ENCODE measurements at regions not wholly inside any gene's neighbourhood (a gene's known extent, or its start where the extent isn't known, plus 50 kb on each side); places are given as distances from the start of the nearest gene placed in this dataset.

DNA sequence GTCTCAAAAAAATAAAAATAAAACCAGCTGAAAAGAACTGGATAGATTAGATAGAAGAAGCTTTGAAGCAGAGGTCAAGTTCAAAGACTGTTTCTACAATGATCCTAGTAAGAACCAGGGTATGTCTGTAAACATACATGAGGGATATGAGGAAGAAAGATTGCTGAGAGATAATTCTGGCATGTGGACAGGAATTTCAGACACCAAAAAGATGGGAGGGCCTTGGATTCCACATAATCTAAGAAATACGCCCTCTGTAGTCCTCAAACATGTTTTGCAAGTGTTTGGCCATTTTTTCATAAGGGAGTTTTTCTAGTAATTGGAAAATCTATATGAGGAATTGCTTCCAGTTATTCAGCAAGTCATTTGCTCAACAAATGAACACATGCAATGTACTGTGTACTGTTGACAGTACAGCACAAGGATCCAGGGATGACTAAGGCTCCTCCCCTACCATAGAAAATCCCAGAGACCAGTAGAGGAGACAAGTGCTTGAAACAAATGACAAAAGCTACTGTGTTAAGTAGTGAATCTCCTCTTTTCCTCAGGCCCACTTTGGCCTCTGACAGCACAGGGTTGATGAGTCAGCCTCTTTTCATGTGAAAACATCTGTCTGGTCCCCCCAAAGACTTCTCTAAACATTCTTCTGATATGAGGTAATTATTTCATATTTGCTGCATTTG lies 795.9 kb downstream of the MAFB start:
- DNase-seq, result no peak

DNA sequence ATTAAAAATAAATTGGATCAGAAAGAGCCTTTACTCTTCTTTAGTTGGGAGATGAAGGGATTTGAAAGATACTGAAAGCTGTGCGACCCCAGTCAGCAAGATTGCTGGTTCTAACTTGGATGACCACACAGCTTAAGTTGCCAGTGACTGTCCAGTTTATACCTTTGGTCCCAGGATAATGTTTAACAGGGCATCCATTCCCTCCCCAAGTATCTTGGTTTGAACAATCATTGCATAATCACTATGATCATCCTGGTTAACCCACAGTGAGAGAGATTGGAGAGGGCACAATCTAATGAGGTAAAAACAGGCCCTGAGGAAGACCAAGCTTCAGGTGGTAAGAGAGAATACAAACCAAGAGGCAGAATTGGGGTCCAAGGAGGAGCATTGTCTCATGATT lies 798.3 kb downstream of the MAFB start:
- DNase-seq, result no peak

DNA sequence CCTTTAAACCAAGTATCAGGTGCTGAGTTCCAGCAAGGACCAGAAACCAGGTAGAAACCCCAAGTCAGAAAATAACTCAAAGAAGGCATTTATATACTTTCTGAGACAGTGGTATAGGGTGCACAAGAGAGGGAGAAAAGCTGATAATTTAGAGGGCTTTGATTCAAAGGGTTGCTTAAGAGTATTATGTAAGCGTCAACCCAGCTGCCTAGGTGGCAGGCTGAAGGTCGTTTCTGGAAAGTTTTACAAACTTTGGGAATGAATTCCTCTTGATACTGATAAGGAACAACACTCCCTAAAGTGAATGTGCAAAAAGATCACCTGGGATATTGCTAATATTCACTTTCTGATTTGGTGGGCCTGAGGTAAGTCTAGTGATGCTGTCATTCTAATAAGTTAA lies 800.7 kb downstream of the MAFB start:
- no peak for DNase-seq

DNA sequence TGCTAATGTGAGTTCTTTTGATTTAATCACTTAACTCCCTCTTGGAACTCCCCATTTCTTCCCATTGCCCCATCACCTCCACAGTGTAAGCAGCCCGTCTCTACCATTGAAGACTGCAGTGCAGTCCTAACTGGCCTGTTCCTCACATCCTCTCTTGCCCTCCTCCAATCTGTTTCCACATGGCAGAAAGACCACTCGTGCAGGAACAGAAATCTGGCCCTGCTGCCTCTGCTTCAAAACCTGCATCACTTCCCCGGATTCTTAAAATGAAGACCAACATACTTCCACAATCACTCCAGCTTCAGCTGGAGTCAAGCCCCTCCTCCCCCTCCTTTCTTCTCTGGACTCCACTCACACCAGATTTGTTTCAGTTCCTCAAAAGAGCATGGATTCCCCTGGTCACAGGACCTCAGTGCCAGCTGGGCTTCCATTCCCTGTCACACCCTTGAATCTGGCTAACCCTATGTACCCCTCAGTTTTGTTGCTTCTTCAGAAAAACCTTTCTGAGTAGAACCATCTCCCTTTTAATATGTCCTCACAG lies 802.3 kb downstream of the MAFB start:
- peak in 1 of 2 donors; percentile 6 for DNase-seq

DNA sequence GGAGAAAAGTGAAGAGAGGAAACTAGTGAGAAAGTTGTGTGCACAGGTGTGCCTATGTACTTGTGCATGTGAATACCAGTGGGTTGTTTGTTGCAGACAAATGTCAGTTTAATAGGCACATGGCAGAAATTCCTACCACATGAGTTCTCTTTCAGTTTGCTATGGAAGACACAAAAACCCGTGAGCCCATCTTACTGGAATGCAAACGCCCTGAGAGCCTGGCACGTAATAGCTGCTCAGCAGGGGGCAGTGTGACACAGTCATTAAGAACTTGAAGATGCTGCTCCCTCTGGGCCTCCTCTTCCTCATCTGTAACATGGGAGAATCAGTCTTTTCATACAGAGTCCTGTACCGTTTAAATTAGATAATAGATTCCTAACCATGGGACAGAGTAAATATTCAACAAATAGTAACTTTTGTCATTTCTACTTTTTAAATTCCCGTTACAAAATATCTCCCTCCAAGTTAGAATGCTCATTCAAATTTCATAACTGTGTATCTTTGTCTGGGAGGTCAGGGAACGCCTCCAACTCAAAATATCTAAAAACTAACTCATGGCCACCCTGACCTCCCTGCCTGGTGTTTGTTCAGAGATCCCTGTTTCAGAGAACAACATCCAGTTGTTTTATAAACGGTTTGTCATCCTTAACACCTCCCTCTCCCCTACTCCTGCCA lies 802.9 kb downstream of the MAFB start:
- peak; percentile 7 to 22 for DNase-seq

DNA sequence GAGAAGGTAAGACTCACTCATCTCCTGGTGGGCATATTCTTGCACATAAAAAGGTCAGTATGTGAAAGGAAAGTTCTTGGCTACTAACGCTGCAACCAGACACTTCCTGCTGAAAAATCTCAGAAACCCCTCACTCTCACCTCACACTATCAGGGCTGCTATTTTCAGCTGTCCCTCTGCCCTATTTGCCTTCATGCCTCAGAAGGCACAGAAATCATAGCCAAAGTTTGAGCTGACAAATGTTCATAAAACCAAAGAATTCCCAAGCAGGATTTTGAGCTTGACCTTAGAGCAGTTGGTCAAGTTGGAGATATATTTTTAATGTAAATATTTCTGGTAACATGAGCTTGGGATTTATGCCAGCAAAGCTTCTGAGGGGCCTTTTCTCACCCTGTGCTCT lies 806.2 kb downstream of the MAFB start:
- DNase-seq, result no peak

DNA sequence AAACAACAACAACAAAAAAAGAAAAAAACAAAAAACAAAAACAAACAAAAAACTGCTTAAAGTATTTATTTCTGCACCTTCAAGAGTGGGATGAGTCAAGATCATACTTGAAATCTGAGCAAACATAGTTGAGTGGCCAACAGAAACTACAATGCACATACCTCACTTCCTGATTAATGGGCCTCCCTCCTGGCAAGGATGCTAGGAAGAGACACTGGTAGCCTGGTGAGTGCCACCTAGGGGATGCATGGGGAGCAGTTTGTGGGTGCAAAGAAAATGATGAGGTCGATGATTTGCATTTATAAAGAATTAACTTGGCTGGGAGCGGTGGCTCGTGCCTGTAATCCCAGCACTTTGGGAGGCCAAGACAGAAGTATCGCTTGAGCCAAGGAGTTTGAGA lies 808.1 kb downstream of the MAFB start:
- DNase-seq, result no peak

DNA sequence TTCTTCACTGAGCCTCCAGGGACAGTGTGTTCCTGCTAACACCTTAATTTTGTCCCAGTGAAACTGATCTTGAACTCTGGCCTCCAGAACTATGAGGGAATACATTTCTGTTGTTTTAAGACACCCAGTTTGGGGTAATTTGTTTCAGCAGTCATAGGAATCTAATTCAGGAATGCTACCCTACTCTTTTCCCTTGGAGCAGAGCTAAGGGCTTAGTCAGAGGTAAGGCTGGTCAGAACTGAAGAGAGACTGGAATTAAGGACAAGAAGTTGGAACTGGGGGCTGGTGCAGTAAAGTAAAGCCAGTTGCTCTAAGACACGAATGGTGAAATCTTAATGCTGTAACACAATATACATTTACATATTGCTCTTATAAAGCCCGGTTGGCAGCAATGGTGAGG lies 809.7 kb downstream of the MAFB start:
- DNase-seq, result no peak

DNA sequence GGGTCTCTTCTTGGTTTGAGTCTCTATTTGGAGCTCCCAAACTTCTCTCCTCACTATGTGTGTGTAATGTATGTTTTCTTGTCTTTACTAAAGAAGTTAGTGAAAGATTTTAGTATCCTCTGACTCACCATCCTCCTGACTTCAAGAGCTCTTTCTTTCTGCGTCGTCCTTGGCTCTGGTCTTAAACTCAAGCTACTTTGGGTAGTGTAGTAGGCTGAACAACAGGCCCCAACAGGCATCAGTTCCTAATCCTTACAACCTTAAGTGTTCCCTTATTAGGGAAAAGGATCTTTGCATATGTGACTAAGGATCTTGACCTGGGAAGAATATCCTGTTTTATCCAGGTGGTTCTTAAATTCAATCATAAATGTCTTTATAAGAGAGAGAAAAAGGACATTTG lies 810.2 kb downstream of the MAFB start:
- no peak for DNase-seq

DNA sequence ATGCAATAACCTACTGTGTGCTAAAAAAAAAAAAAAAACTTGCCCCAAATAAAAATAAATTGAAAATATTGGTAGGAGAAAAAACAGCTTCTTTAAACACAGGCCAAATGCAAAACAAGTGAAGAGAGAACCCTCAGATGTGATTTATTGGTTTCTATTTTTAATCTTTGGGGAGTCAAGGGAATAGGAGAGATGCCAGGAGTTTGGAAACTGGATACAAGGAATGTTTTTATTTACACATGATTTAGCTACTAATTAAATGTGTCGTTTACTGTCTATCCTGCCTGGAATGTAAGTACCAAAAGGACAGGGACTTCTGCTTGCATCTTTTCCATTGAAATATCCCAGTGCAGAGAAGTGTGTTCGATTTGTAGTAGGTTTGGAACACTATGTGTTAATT lies 810.7 kb downstream of the MAFB start:
- DNase-seq, result no peak

DNA sequence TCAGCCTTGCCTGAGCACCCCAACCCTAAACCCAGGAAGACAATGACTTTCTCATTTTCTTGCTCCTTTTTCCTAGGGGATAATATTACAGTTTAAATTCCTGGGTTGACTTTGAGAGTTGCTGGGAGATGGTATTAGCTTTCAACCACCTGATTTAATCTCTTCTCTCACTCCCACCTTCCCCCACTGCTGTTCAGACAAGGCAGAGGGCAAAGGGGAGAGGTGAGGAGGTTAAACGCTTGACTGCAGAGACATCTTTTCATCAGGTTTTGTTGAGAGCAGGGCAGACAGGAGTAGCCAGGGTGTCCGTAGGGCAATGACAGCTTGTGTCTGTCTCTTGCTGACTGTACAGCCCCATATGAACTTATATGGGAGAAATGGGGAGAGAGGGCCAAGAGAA lies 811.2 kb downstream of the MAFB start:
- DNase-seq, result no peak

DNA sequence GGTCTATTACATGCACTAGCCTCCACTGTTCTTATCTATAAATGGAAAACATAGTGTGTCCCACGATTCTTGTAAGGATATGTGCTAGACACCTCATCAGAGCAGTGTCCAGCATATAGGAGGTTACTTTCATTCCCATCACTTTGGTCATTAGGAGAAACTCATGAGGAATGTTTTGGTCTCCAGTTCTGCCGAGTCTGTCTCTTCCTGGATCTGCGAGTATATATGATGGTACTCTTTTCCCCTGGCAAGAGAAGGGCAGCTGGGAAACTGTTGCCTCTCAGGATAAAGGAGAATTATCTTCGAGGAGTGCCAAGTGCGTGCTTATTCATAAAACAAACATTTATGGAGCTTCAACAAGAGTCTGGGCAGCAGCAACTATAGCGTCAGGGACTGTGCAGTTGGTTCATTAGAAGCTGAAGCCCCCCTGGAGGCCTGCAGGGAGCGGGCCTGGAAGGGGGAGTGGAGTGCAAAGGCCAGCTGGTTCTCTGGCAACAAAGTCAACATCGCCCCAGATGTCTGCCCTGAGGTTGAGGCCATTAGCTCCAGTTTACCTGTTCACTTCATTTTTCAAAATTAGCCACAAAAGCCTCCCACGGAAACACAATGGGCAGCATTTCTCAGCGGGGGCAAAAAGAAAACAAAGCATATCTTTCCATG lies 811.9 kb downstream of the MAFB start:
- no peak for DNase-seq

DNA sequence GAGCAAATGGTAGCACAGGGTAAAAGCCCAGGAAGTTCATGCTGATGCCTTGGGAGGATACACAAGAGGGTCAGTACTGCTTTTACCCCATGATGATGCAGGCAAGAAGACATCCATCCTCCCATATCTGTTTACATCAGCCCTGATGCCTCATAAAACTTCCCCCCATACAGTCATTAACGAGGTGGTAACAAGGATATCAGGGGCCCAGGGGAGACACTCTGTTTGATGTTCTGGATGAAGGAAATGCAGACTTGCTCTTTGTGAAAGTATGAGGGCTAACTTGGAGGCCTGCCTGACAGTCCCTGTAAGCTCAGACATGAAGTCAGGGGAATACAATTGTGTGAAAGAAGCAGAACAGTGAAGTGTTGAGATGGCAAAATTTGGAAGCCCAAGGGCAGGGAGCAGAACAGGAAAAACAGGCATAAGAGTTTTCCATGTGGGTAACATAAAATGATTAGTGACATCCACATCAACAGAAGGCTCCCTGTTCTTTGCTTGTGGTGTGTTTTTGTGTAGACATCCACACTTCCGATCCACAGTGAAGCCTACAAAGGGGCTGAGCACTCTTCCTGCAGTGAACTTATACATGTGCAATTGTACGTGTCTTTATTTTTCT lies 813.4 kb downstream of the MAFB start:
- DNase-seq, result no peak

DNA sequence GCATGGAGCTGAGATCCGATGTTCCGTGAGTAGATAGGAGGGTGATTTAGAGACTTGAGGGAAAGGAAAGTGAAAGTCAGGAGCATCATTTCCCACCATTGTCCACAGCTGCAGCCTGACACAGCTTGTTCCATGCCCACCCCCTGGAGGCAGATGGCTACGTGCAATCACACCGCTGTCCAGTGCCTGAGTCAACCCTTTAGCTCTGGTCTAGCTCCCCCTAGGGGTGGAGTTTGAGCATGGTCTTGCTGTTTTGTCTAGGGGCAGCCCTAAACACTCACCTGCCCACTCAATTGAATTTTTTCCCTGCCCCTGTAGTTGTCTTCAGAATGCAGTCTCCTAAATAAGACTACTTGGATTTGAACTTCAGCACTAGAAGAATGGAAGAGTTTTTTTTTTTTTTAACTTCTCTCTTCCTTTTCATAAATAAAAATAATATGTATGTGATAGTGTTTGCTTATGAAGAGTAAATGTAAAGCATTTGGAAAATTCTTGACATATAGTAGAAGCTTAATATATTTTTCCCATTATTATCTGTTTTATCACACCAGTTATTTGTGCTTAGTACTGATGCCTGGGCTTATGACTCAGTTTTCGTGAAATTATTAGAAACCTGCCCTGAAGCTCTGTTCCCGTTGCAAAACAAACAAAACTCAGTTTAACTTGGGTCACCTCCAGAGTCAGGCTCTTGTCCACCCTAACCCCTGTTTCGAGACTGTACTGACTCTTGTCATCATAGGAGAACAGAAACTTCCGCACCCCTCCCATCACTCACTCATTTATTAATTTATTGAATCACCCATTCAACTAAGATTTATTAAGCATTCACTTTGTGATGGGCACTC lies 814.8 kb downstream of the MAFB start:
- peak in 1 of 2 donors; percentile 16 for DNase-seq

DNA sequence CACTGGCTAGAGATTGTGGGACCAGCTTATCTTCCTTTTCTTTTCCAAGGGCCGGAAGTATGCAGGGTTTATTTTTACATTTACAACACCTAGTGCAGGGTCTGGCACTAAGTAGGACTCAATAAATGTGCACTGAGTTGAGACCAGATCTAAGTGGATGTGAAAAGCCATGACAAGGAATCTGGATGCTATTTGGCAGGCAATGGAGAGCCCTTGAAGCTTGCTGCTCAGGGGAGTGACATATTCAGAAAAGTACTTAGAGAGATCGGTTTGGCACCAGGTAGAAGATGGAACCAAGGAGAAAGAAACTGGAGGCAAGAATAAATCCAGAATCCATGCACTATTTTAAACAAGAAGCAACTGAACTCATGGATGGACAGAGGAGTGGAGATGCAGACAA lies 815.8 kb downstream of the MAFB start:
- DNase-seq, result no peak

DNA sequence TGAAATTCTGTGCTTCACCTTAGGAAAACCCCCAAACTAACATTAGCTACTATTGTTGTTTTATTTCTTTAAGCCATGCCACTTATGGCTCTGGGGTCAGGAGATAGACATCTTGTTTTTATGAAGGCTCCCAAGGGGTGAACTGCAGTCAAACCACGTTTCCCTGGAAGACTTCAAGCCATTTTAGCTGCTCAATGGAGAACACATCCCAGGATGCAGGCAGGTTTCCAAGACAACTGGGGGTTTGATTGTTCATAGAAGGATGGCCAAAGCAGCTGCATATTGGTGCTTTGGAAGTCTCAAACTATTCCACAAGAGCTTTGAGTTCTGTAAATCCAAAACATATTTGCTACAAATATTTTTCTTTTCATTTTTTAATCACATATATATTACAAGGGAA lies 818.0 kb downstream of the MAFB start:
- DNase-seq, result no peak

DNA sequence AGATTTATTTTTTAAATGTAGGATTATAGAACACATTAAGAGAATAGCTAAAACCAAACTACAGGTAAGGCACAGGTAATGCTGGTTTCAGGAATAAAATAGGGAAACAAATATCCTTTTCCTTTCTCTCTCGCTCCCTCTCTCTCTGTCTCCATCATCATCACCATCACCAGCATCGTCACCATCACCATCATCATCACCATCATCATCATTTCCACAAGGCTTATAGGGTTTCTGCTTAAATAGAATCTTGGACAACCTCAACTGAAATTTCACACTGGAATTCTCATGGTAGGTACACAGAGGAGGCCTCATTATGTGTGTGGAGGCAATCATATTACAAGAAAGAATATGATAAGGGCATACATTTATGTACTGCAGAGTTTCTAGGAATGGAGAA lies 823.6 kb downstream of the MAFB start:
- no peak for DNase-seq

DNA sequence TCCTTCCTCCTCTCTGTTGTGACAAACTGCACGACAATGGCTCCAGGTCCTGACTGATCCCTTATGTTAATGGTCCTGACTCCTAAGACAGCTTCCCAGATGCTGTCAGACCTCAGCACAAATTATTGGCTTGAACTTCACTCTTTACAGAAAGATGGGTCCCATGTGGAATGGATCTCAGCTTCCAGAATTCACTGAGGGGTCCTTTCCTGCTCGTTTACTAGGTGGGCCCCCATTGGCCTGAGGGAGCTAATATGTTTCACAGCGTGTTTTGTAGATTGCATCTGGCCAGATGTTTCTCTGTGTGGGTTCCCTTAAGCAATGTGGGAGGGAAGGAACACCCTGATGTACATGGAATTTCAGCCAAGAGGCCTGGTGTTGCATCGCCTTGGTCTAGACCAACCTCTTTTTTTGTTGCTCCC lies 826.6 kb downstream of the MAFB start:
- no peak for DNase-seq

DNA sequence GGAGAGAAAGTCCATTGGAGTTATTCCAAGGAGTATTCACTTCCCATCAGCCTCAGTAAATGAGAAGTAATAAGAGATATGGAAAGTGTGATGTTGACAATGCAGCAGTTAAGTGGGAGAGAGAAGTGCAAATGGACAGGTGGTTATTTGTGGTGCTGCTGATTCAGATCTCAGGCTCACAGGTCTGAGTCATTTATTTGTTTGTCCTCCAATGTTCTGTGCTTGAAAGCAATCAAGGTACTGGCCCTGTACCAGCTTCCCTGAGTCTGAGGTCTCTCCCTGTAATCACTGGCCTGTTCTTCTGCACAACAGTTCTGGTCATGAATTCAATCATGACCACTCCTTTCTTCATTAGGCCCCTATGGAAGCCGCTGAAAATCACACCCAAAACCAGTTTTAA lies 827.7 kb downstream of the MAFB start:
- DNase-seq, result no peak

DNA sequence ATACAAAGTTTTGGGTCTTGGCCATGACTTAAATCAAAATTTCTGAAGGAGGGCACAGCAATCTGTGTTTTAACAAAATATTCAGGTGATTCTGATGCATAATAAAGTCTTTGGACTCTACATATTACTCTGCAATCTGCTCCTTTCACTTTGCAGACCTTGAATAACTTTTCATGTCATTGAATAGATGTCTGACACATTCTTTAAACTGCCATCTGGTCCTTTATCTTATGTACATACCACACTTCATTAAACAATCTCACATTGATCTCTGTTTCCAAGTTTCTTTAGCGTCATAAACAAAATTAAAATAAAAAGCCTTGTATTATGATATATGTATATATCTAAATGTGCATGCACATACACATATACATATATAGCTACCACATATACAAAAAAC lies 831.2 kb downstream of the MAFB start:
- no peak for DNase-seq

DNA sequence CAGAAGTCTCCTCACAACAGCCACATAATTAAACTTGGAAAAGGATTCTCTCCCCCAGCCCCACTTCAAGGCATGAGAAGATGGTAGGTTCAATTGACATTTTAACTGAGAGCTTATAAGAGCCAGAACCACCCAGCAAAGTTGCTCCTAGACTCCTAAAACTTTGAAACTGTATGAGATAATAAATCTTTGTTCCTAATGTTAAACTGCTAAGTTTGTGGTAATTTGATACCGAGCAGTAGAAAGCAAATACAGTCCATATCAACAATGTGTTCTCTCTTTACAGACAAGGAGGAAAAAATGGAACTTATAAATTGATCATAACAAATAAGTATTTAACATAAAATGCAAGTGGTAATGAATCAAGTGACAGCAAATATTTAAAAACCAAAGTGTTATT lies 831.8 kb downstream of the MAFB start:
- no peak for DNase-seq

DNA sequence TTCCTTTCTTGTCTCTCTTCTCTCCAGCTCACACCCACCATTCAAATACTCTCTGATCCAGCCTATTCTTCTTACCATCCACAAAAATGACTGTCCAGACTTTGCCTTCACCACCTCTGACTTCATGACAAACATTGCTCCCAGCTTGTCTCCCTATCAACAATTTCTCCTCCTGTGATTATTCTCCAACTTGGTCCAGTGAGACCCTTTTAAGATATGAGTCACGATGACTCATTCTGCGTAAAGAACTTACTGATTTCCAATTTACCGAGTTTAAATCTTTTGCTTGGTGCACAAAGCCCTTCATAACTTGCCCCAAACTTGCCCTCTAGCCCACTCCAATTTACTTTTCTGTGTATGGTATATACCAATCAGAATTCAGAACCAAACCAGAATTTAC lies 833.2 kb downstream of the MAFB start:
- no peak for DNase-seq

DNA sequence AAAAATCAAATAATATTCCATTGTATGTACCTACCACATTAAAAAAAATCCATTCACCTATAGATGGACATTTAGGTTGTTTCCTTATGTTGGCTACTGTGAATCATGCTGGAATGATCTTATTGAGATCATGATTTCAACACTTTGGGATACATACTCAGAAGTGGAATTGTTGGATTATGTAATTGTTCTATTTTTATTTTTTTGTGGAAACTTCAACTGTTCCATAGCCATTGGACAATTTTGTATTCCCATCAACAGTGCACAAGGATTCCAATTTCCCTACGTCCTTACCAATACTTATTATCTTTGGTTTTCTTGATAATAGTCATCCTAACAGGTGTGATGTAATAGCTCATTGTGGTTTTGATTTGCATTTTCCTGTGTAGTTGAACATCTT lies 834.0 kb downstream of the MAFB start:
- DNase-seq, result no peak

Data from hippocampal formation (tissue), 2 donors.